HG02981 (cell line): ENCODE measurements at regions not wholly inside any gene's neighbourhood (a gene's known extent, or its start where the extent isn't known, plus 50 kb on each side); places are given as distances from the start of the nearest gene placed in this dataset.
"Not testable (repeated sequence)": the region's sequence is repeated elsewhere in the genome, so short reads cannot be mapped to it uniquely, and the experiment has no call there.

Experiments used
- ATAC-seq: cut with Tn5 transposase; IDR thresholded peaks from one replicate; pipeline ENCODE4 v1.9.1; 2021; ENCODE audit warnings: mild to moderate bottlenecking, moderate library complexity; ENCODE audit not compliant: unreplicated experiment

DNA sequence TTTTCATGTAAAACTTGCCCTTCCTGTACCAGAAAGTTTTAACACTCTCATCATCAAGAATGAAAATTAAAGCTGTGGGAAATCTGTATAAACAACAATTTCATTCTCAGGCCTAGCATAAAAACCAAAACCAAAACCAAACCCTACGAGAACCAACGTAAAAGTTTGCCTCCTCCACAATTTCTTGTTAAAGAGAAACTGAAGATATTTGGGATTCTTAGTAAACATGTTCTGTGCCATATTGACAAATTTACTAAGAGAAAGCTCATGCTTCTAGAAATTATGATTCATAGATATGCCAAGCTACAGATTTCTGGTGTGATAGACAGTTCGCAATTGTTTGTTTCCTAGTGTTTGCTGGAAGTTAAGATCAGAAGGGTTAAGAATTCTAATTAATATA lies 801.0 kb upstream of the NUDT12 start:
- ATAC-seq: no peak

DNA sequence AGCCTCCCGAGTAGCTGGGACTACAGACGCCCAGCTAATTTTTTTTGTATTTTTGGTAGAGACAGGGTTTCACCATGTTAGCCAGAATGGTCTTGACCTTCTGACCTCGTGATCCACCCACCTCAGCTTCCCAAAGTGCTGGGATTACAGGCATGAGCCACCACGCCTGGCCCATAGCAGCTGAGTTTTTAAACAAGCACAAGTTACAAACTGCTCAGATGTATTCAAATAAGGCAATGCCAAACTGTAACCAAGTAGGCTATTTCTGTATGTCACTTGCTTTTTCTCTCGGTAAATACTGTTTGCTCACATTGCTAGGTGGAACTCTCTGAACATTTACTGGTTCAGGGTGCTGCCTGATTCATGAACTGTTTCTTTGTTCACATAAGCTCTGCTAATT lies 799.3 kb upstream of the NUDT12 start:
- no peak for ATAC-seq

DNA sequence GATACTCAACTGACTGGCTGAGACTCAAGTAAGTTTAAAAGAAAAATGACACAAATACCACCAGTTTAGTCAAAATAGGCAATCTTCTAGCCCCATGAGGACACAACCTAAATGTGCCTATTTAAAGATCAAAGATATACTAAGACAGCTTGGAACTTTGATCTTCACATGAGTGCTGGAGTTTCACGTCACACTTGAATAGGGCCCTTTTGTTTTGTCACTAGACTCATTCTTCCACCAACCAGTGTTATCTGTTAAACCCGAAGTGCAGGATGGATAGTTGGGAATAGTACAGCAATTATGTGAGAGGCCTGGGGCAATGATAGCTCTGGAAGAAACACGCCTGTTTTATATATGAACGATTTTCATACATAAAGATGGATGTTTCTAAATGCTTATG lies 792.8 kb upstream of the NUDT12 start:
- ATAC-seq: no peak

DNA sequence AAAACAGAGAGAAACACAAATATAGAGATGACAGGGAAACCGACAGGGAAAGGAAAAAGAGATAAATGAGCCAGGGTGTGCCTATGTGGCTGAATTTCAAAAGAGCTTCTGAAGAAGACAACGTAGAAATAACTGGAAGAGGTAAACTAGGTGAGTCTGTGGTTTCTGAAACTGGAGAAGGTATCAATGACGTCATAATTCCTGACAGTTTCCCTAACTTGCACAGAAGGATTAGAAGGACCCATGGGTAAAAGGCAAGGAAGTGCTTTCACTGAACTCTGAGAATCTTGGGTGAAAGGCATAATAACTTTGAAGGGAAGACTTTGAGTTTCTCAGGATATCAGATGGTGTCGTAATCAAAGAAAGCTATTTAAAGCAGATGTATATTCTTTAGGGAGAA lies 790.8 kb upstream of the NUDT12 start:
- no peak for ATAC-seq

DNA sequence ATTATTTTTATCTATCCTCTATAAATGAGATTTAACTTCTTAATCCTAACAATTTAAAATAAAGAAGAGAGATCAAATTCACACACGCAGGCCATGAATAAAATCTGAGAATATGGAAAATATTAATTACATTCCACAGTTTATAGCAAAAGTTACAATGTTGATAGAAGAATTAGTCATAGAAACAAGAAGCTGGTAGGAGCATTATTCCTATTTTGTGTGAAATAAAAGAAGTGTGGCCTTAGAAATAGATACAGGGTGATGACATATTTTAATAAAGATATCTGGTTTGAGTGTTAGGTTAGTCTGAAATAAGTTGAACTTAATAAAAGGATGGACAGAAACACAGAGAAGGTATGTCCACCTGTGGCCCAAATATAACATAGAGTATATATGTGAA lies 790.4 kb upstream of the NUDT12 start:
- no peak for ATAC-seq

DNA sequence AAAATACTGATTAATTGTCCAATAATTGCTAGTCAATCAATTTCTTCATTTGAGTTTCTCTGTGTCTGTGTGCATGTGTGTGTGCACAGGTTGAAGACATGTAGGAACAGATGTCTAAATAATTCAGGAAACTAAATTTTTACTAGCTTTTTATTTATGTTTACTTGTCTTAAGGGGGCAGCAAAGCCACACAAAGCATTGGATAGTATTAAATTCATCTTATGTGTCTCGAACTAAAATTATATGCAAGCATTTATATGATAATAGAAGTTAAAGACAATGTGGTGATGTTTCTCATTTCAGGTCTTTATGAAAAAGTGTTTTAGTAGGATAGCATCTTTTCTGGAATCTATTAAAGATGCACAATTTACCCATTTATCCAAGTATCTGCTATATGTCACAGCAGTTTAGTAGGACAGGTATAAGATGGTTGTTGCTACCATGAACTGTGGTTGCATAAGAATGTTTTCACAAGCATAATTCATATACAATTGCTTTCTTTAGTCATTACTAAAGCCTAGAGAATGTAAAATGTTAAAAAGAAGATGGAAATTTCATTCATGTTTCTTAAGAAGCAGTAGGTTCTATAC lies 784.6 kb upstream of the NUDT12 start:
- ATAC-seq: no peak

DNA sequence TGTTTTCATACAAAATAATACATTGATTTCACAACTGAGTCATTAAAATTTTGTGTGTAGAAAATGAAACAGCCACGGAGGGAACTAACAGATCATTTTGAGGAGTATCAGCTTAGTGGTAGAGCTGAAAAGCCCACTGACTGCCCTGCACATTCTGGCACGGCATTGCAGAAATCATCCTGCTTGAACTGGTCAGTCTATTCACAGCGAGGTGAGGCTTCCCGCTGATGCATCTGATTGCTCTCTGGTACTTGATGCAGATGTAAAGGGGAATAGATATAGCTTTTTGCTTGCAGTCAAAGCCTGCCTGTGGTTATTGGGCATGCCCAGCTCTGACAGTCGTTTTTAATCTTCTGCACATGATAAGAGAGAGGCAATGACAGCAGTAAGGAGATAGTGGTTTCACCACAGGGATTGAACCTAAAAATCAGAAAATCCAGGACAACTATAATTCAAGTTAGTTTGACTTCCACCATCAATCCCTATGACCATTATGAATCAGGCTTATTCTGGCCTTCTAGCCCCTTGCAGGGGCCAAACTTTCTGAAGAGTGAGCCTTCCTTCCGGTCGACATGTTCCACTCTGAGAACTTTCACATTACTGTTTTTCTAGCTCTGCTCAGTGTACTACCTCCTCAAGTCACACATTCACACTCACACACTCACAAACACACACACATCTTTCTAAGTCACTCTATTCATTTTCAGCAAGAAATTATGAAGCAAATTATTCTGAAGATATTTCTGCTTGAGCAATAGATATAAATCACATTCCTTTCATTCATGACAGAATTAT lies 782.8 kb upstream of the NUDT12 start:
- ATAC-seq: no peak

DNA sequence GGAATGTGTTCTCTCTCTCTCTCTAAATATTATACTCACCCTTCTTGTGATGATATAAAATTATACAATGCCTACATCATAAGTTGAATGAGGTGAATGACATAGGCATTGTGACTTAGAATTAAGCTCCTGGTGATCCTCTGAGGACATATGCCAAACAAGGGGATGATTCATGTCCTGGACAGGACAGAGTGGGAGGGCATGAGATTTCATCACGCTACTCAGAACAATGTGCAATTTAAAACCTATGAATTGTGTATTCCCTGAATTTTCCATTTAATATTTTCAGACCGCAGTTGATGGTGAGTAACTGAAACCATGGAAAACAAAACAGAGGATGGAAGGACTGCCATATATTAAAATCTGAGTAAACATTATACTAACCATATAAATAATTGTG lies 782.2 kb upstream of the NUDT12 start:
- no peak for ATAC-seq

DNA sequence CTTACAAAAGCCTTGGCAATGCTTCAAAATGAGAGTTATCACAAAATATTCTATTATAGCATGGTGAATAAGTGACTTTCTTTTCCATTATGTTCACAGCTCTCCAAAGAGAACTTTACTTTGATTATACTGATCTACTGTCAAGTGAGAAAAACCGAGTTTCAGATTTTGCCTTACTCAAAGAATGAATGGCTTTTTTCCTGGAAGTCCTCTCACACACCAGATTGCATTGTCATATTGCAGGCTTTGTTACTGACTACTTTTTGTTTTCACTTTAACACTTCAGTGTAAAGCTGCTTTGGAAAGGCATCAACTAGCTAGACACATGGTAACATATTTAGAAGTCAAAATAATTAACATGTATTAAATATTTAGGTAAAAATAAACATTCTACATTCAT lies 765.2 kb upstream of the NUDT12 start:
- no peak for ATAC-seq

DNA sequence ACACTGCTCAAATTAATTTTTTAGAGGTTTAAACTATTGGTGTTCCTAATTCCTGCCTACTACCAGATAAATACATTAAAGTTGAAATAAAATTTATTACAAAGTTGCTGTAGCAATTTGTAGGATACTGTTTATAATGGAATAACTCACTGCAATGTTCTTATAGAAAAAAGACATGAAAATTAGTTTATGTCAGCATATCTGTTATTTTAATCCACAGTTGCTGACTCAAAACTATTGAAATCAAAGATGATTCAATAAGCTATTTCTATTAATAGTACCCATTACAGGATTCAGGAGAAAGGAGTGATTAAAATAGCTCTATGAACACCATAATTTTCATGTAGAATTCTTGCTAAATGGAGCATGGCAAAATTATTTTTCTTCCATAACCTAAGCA lies 764.4 kb upstream of the NUDT12 start:
- ATAC-seq: no peak

DNA sequence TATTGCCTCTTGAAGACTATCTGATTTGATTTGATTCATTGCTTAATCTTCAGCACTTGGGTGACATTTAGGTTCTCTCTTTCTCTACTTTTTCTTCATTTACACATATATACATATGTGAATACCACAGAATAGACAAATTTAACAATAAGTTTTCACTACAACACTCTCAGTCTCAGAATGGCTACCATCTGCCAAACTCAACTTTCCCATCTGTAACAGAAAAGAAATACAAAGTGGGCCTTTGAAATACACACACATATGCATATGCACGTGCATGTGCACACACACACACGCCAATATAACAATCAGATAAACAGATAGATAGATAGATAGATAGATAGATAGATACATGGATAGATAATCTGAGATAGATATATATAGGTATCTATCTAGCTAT lies 762.8 kb upstream of the NUDT12 start:
- ATAC-seq: no peak

DNA sequence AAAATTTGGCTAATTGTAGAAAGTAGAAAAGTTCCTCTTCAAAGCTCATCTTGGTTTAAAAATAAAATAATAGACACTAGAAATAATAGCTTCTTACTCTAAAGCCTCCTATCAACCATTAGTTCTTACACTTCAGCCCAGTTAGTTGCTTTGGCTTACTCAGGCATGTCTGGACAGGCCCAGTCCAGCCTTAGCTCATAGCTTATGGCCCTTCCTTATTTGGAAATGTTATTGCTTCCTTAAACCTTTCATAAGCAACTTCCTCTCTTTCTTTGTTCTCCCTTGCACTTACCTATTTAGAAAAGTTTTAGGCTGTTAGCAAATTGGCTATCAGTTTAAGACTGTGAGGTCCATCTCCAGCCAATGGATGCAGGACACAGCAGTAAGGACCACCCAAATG lies 754.1 kb upstream of the NUDT12 start:
- not testable (repeated sequence) for ATAC-seq

DNA sequence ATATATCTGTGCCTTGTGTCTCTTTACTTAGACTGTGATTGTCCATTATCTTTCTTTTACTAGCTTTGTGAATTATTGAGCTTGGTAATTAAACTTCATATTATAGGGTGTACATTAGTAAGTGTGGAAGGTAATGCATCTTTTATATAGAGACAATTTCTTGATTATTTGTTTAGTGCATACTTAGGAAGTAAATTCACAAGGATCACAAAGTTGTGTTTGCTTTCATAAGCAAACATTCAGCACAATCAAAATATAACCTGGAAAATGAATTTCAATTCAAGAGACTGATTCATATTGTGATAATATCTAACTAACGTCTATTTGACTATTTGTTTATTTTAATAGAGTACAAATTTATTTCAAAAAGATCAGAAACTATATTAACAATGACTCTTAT lies 749.9 kb upstream of the NUDT12 start:
- no peak for ATAC-seq

DNA sequence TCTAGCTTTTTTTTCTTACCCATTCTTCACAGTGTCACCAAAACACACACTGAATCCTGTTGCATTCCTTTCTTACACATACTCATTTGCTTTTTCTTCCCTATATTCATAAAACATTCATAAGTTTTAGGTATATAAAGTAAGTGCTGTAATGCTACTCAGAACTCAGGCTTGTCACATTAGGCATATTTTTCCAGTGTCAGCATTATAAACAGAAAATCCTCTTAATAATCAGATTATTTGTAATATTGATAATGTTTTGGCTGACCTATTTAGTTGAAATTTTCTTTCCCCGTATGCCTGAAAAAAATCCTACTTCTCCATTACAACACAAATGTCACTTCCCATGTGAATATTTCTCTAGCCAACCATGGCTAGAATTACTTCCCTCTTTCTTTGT lies 743.0 kb upstream of the NUDT12 start:
- no peak for ATAC-seq

DNA sequence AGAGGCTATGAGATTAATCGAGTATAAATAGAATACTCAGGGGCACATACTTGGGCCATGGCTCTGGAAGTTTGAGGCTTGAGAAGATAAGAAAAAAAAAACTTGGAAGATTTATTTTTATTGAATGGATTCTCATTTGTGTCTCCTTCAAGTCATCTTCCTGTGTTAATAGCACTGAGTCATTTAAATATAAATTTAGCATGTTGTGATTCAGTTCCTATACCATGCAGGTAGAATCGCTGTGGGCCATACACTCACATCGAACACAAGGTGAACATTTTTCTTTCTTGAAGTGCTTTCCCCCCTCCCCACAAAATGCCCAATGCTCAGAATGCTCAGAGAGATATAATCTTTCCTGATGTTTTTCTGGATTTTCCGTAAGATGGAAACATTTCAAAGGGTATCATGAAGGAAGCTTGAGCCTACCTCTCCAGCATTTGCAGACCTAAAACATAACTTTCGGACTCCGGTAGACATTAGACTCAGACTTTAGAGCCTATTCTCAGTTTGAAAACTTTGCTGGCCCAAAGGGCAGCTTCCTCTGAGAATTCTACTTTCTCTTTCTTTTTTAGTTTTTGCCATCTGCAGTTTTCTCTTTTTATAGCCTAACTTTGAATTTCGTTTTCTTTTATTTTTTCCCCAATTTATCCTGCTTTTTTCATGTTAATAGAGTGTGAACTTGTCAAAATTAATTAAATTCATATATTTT lies 737.6 kb upstream of the NUDT12 start:
- no peak for ATAC-seq

DNA sequence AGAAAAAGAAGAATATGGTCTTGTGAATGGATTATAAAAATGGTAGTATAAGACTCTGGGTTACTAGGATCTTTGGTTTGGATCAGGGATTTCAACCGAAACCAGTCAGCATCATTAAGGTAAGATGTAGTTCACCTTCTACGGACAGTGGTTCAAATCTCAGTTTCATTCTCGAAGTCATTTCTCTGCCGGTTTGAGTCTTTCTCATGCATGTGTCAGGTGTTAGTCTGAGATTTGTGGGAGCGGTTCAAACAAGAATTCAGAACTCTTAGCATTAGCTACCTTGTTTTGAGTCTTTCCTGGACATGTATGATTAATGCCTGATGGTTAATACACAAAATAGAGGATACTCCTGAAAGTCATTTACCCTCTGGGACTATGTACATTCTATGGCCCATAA lies 735.9 kb upstream of the NUDT12 start:
- no peak for ATAC-seq

DNA sequence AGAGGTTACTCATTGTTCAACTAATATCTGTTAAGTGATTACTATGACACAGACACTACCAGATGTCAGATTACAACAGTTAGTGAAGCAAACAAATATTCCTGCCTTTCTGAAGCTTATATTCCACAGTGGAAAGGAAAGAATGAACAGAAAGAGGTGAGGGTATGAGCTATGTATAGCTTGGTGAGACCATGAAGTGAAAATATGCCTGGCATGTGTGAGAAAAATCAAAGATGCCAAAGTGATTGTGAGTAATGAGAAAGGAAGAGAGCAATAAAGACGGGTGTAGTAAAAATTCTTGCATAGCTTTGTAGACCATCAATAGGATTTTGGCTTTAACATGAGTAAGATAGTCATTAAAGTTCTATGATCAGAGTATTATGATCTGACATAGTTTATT lies 734.5 kb upstream of the NUDT12 start:
- no peak for ATAC-seq

DNA sequence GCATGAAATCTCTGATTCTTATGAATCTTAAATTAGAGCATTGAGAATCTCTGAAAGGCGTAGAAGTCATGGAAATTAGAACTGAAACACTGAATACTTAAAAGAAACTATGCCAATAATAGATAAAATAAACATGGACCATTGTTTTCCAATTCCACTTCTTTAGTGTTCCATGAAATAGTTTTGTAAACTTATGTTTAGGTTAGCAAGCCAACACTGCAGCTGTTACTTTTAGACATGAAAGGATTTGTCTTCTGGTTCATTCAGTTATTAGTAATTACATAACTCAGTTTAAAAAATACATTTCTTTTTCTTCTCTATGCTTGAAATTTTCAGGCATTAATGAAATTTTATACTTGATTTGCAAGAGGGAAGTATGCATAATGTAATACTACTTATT lies 733.4 kb upstream of the NUDT12 start:
- no peak for ATAC-seq

DNA sequence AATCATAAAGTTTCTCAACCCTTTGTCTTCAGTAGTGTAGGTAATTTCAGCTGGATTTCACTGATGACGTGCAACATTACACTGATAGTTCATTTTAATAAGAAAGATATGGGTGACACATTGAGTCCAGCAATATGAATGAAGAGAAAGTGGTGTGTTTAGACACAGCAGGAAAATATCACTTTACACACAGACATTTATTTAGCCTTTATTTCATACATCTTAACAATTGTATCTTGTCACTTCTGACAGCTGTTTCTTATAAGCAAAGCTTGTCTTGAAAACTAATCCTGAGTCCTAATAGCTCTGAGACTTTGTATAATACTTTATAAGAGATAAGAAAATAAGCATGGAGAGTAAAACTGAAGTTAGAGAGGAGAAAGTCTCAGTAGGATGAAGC lies 720.5 kb upstream of the NUDT12 start:
- ATAC-seq: no peak

DNA sequence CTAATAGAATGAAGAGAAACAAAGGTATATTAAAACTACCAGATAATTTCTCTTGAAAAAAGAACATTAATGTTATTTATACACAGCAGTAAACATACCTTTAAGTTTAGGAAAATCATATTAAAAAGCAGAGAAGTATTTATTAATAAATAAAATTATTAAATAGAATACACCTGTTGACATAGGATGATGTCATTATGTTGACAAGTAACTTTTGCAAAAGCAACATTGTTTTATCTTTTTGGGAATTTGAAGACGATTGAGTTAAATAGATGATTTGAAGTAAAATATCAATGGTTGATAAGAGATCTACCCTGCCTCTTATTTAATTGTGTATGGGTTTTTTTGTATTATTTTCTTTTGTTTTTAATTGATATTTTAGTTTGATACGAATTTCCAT lies 711.1 kb upstream of the NUDT12 start:
- ATAC-seq: no peak

DNA sequence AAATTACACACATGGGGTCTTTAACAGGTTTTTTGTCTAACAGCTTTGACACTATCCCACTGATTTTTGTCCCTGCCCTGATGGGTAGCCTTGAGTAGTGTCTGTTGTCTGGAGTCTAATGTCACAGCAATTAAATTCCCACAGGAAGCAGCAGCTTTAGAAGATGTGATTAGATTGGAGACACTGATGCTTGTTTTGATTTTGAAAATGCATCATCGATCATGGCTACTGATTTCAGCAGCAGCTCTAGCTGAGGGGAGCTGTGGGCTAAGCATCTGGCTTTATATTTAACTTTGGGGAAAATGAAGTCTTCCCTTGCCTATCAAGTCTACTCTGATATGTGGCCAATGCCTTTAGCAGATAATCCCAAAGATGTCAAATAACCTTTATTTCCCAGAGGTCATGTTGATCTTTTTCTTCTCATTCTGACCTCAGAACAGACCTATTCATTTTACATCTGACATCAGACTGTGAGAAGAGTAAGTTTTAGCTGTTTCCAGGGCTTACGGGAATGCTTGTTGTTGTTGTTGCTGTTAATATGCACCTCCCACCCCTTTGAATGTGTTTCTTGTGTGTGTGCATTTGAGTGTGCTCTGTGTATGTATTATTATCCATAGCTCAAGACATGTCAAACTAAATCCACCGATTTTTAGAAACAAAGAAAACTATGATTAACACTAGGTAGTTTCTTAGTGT lies 704.9 kb upstream of the NUDT12 start:
- ATAC-seq: no peak

DNA sequence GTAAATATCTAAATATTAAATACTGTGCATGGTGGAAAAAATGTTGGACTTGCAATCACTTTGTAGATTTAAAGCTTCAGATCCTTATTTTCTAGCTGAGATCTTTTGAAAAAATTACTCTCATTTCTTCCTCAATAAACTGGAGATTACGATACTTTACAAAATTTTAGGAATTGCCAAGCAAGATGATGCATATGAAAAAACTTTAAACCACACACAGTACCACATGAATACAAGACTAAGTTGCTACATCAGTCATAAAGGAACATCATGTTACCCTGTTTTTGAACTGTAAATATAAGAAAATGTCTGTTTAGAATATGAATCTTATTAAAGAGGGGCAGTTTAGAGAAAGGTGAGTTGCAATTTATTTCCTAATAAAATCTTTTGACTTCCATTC lies 703.6 kb upstream of the NUDT12 start:
- ATAC-seq: no peak
